ENCODE measurements at regions not wholly inside any gene's neighbourhood (a gene's known extent, or its start where the extent isn't known, plus 50 kb on each side); places are given as distances from the start of the nearest gene placed in this dataset.

- TF ChIP-seq REST (IDR thresholded peaks at IDR 0.05; ENCODE audit: insufficient read depth in 1 of 2, low read depth in 2 of 2, low read length in 1 of 2): no peak
- TF ChIP-seq CTCF (IDR thresholded peaks at IDR 0.05): no peak
These were observed 158.3 kb downstream of the ENGASE start for GRCh38 chr17:79232957-79233356.
